GM18873 (cell line): ENCODE measurements at regions not wholly inside any gene's neighbourhood (a gene's known extent, or its start where the extent isn't known, plus 50 kb on each side); places are given as distances from the start of the nearest gene placed in this dataset.

Experiments
- ATAC-seq: cut with Tn5 transposase; IDR thresholded peaks from one replicate; pipeline ENCODE4 v1.9.1; 2021; ENCODE audit warnings: mild to moderate bottlenecking, moderate library complexity, moderate number of reproducible peaks; ENCODE audit not compliant: unreplicated experiment, low FRiP score

DNA sequence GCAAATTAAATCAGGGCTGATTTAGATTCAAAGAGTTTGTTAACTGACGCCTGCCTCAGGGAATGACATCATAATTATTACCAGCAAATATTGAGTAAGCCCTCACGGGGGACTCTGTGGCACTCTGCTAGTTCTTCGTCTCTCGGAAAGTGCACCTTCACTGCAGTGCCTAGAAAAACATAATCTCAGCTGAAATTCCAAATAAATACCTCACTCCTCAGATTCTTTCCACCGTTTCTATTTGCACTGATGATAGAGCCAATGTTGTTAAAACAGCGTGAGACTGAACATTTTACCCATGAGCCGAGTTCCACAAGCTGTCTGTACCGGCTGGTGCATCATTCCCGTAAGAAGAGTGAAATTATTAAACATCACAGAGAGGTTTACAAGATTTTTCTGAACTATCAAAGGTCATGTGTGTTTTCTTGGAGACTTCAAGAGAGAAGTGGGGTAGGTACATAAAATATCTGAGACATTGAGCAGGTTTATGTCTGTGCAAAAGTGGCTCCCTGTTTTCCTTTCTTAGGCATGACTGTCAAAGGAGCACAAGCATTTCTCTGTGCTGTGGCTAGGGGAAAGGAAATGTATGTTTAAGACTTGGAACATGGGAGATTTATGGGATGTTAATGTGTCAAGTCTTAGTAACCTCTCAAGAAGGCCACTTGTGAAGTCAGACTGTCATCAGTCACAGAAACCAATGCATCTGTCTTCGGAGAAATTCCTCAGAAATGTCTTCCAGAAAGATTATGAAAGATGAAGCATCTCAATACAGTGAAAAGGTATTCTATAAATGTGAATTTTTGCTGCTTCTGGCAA lies 119.6 kb downstream of the CBLL2 start:
- no peak for ATAC-seq

DNA sequence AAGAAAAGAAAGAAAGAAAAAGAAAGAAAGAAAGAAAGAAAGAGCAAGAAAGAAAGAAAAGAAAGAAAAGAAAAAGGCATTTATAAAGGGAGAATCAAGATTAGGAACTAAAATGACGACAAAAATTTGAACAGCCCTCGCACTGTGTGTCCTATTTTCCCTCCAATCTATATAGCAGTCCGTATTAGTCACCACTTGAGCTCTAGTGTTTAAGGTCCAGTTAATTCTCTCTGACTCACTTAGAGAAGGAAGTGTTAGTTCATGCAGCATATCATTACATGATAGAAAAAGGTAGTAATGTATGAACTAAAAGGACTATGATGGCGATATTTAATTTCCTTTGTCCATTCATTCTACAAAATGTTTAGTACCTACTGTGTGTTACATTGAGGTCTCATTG lies 122.7 kb downstream of the CBLL2 start:
- no peak for ATAC-seq

DNA sequence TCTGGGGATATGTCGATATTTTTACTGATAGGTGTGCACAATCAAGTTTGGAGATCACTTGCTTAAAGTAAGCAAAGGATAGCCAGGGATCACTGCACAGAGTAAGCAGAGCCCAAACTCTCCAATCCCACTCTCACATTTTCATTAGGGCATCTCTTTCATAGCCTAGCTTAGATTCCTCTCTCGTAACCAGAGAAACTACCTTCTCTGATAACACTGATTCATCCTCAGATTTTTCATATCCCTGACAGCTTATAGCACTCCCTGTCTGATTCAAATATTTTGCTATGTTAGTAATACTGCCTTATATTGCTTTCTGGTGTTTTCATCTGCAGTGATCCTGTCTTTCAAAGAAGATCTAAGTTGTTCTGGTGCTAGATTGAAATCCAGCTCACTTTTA lies 123.7 kb downstream of the CBLL2 start:
- no peak for ATAC-seq

DNA sequence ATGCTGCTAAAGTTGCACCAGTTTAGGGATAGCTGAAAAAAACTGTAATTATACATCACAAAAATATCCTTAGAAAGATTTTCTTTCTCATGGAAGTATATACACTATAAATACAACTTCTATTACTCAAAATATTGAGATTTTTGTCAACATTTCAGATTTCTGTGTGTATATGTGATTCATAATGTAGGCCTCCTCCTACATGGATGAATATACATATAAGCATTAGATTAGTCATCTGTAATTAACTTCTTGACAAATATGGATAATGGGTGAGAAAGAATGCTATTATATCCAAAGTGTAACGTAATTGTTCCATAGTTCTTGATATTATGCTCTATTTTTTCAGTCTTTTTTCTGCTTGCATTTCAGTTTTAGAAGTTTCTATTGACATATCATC lies 124.9 kb downstream of the CBLL2 start:
- ATAC-seq = no peak

DNA sequence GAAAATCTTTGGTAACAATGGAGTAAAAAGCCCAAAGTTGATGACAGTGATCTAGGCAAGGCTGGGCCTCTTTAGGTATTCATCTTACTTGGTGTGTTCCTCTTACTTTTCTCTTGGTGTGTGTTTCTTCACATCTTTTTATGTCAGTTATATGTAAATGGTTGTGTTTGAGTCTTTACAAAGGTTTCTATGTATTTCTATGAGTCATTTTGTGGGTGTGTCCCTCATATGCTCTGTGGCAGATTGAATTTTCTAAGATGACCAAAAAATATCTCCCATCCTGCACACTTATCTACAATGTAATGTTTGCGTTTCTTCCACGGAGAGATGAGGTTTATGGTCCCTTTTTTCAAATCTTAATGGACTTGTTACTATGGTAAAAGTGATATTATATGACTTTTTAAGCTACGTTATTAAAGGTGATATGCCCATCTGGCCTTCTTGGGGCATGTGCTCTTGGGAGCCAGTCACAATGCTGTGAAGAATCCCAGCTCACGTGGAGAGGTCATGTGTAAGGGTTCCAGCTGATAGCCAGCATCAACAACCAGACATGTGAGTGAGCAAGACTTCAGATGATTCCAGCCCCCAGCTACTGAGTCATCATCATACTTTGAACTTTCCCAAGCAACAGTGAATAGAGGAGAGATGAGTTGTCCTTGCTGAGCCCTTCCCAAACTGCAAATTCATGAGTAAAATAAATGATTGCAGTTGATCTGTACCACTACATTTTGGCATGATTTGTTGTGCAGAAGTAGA lies 126.9 kb downstream of the CBLL2 start:
- no peak for ATAC-seq

DNA sequence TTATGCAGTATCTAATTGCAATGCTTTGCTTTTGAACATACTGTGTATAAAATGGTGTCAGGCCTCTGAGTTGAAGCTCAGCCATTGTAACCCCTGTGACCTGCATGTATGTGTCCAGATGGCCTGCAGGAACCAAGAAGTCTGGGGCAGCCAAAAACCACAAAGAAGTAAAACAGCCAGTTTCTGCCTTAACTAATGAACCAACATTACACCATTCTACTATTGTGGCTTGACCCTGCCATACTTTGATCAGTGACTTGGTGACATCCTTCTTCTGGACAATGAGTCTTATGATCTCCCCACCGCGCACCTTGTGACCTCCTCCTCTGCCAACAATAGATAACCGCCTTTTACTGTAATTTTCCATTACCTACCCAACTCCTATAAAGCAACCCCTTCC lies 131.6 kb downstream of the CBLL2 start:
- ATAC-seq = no peak

DNA sequence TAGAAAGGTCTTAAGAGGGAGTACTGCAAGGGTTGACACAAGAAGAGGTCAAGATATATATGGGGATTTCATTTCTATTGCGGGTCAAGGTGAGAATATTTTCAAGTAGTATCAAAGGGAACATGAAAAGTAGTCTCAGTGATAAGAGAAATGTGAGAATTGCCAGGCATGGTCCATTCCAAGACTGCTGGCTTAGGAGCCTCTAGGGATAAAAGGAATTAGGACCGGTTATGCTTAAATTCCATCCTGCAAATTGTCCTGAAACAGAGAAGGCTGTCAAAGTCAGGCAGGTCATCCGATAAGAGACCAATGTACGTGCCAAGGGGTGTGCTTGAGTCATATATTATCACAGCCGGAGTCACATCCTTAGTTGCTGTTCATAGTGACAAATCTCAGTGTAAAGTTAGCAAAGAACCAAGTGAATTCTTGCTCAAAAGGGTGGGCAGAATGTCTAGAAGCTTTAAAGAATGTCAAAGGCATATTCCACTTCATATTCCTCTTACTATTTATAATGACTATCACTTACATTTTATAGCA lies 133.6 kb downstream of the CBLL2 start:
- ATAC-seq = no peak

DNA sequence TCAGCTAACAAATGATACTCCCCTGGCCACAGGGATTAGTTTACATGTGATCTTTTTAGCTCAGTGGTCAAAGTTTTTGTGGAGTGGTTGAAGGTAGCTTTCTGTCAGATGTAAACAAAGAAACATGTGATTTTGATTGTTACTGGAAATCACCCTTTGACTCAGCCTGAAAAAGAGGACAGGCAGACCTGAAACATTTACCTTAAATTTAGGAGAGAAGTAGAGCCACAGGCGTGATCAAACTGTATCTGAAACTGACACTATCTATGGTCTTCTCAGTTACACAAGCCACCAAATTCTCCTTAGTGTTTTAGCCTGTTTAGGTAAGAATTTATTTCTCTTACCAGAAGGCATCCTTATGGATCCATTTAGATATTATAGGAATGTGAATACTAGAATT lies 136.7 kb downstream of the CBLL2 start:
- ATAC-seq = no peak

DNA sequence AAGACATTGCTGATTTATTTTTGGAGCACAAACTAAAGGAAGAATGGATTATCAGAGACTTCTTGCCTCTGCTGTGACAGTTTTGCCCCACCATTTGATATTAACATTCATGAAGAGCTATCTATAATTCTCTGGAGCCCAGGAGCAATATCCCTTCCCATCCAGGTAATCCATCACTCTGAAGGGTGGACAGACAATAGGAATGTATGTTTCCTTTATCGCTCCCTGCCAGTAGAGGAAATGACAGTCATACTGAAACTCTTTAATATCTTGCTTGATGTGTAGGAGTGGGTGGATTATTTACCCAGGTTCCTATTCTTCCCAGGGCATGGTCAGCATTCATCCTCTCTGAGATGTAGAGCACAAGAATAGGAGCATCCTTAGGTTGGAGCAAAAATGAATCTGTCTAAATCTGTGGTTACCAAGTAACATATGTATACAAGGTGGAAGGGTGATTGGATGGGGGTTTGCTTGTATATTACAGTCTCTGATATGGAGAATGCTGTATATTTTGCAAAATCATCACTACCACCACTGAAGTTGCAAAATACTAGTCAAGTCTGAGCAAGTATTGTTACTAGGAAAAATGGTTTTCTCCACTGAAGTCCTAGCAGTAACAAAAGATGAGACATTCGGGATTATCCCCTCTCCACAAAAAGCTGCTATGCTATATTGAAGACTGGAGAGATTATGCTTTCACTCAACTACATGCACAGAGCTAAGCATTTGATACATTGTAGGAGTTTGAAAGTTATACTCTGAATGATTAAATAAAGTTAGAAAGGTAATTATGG lies 151.6 kb downstream of the CBLL2 start:
- no peak for ATAC-seq

DNA sequence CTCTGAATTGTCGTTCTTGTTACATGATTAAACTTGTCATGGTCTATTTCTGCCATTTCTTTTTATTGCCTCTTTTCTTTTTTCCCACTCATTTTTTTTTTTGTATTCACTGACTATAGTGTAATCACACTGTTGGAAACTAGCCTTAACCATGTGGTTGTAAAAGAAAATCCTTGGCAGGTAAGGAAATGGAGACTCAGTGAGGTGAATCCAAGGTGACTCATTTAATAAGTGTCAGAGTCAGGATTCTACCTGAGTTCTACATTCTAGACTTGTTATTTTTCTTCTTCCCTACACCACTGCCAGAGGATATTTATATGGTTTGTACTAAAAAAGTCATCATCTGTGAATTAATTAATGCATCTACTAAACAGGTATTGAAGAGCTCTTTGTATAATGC lies 152.2 kb downstream of the CBLL2 start:
- no peak for ATAC-seq

DNA sequence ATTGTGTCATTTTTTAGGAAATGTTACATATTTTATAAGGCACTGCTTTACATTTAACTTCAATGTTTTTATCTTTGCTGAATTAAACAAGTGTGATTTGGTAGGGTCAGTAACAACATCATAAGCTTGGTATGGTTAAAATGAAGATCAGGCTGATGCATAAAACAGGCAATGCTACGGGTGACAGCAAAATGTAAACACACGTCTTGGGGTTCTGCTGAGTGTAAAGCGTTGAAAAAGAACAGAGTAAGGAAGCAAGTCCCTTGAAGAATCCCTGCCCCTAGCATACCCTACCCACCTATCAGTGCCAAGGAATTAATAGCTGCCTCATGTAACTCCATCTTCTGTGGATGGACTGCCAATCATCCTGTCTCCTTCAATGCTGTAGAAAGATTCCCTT lies 157.0 kb downstream of the CBLL2 start:
- ATAC-seq = no peak

DNA sequence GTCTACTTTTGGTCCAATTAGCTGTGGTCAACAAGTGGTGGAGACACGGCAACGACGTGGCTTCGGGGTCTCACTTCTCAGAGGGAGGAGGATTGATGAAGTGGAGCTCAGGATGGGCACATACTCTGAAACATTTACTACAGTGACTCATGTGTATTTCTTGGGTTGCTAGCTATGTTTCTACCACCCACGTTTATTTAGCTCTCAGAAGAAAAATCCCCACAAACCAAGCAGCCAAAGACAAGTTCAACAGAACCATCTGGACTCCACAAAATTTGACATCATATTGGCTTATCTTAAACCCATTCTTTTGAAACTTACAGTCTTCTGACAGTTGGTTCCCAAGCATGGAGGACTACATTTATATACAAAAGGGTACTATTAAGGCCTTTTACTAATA lies 158.0 kb downstream of the CBLL2 start:
- ATAC-seq = no peak

DNA sequence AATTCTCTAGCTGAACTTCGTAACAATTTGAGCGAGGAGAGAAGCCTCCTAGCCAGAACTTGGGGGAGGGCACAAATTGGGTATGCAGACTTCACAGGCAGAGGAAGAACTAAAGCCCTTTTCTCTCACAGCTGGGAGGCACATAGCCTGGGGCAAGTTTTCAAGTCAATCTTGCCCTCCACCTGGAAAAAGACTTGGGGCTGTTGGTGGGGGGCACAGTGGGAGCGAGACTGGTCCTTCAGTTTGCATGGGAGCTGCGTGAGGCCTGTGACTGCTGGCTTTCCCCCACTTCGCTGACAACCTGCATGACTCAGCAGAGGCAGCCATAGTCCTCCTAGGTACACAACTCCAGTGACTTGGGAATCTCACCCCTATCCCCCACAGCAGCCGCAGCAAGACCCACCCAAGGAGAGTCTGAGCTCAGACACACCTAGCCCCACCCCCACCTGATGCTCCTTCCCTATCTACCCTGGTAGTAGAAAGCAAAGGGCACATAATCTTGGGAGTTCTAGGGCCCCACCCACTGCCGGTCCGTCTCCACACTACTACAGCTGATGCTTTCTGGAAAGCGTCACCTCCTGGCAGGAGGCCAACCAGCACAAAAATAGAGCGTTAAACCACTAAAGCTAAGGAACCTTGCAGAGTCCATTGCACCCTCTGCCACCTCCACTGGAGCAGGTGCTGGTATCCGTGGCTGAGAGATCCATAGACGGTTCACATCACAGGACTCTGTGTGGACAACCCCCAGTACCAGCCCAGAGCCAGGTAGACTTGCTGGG lies 160.8 kb downstream of the CBLL2 start:
- ATAC-seq = no peak

DNA sequence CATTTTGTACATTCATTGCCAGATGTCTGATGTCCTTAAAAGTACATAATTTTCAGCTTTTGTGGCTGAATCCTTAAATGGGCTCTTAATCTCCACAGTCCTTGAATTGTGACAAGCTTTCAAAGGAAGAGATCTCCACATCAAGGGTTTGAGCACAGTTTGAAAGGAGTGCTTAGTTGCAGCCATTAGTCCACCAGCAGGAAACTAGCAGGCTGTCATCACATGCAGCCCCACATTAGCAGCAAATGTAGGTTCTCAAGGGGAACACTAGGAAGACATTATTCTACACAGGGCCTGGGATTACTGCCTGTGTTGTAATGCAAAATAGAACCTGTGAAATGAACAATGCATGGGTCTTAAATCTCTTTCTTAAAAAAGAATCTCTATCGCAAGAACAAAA lies 173.2 kb downstream of the CBLL2 start:
- no peak for ATAC-seq

DNA sequence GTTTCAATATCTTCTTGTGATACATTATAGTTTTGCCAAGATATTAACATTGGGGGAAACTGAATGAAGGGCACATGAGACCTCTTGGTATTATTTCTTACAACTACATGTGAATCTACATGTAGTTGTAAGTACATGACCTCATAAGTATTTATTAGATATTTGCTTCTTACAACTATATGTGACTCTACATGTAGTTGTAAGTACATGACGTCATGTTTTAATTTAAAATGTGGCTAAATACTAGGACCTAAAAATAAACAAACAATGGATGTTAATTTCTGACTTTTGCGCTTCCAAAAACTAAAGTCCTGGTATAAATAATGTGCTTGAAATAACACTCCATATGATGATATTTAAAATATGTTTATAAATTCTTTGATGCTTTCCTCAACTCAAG lies 190.2 kb downstream of the CBLL2 start:
- no peak for ATAC-seq

DNA sequence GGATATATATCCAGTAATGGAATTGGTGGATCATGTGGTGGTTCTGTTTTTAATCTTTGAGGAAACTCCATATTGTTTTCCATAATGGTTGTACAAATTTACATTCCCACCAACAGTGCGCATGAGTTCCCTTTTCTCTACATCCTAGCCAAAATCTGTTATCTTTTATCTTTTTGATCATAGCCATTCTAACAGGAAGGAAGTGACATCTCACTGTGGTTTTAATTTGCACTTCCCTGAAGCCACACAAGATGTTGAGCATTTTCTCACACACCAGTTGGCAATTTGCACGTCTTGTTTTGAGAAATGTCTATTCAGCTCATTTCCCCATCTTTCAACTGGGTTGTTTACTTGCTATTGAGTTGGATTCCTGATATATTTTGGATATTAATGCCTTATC lies 194.9 kb downstream of the CBLL2 start:
- ATAC-seq = no peak

DNA sequence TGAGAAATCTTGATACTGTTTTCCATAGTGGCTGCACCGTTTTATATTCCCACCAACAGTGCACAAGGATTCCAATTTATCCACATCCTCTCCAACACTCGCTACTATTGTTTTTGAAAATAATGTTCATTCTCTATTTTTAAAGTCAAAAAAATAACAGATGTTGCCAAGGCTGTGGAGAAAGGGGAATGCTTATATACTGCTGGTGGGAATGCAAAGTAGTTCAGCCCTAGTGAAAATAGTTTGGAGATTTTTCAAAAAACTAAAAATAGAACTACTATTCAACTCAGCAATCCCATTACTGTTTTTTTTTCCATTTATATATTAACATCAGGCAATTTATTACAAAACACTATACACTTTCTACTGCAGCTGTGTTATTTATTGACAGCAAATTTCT lies 208.7 kb downstream of the CBLL2 start:
- no peak for ATAC-seq

DNA sequence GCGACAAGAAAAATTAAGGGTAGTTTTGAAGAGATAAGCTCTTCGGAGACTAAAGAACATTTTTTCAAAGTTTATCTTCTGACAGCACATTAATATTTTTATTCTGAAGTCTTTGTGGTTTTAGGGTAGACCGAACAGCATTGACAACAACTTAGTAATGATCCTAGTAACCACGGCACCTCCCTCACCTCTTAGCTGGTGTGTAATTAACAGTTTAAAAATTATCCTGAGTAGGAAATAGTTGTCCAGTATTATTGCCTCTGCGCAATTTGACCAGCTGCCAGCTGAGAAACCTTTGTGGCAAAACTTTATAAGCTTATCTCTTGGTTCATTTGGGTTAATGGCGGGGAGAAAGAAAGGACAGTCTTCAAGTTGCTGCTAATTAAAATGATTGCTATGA lies 213.6 kb downstream of the CBLL2 start:
- ATAC-seq = no peak

DNA sequence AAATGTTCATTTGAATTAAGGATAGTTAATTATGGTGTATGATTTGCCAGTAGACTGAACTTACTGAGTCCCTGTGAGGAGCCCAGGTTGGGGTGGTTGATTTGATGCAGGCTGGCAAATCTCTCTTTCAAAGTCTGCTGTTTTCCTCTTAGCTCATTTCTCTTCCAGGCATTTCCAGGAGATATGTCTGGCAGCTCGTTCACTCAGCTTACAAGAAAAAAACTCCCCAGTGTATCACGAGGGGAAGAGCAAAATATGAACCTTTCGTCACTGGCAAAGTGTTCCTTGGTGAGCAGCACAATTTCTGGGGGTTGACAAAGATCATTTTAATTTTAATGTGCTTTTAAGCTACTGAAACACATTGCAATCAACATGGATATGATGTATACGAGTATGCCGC lies 244.2 kb downstream of the CBLL2 start:
- no peak for ATAC-seq

DNA sequence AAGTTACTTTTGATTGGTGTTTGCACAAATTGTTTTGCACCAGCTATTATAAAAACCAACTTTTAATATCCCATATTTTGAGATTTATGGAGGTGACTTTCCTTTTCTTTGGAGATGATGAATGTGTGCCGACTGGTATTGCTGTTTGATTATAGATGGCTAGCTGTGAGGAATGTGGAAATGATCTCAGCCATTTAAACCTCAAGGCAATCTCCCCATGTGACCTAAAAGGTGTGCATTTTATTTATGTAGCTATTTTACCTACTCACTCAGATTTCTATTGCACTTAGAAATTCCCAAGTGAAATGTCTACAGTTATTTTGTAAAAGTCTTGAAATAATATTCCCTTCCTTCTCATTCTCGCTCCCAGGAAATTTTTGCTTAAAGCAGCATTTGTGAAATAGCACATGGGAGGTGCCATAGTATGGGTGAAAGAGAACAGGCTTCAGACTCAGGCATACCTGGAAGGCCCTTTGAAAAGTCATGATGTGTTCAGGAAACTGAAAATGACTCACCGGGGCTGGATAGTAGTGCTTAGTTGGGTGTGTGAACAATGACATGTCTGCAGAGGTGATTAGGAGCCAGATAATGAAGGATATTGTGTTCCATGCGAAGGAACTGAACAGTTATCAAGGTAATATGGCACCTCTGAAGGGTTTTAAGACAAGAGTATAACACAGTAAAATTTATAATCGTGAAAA lies 247.6 kb downstream of the CBLL2 start:
- ATAC-seq = no peak
